Lower leg skin (tissue), 3 donors: ENCODE measurements at regions not wholly inside any gene's neighbourhood (a gene's known extent, or its start where the extent isn't known, plus 50 kb on each side); places are given as distances from the start of the nearest gene placed in this dataset.

Experiments used
- POLR2A ChIP-seq, 2 donors: fragments of 450-650 bp; IDR thresholded peaks; one replicate each; pipeline ENCODE4 v1.6.1; 2016 to 2017; ENCODE audit warnings: antibody characterized with exemption in 2 of 2, mild to moderate bottlenecking in 1 of 2, moderate library complexity in 1 of 2
- TF ChIP-seq, protein P1 (sequence below), 3 donors: fragments of 450-650 bp; IDR thresholded peaks; one replicate each; pipeline ENCODE4 v1.5.1; 2016; ENCODE audit warnings: antibody characterized with exemption in 3 of 3, mild to moderate bottlenecking in 3 of 3, moderate library complexity in 2 of 3

GRCh38 chr12:124454352-124454725 lies 113.1 kb downstream of the NCOR2 start:
- TF ChIP-seq, protein P1, sequence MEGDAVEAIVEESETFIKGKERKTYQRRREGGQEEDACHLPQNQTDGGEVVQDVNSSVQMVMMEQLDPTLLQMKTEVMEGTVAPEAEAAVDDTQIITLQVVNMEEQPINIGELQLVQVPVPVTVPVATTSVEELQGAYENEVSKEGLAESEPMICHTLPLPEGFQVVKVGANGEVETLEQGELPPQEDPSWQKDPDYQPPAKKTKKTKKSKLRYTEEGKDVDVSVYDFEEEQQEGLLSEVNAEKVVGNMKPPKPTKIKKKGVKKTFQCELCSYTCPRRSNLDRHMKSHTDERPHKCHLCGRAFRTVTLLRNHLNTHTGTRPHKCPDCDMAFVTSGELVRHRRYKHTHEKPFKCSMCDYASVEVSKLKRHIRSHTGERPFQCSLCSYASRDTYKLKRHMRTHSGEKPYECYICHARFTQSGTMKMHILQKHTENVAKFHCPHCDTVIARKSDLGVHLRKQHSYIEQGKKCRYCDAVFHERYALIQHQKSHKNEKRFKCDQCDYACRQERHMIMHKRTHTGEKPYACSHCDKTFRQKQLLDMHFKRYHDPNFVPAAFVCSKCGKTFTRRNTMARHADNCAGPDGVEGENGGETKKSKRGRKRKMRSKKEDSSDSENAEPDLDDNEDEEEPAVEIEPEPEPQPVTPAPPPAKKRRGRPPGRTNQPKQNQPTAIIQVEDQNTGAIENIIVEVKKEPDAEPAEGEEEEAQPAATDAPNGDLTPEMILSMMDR (IDR thresholded peaks at IDR 0.05): no peak
- TF ChIP-seq POLR2A (IDR thresholded peaks at IDR 0.05): no peak
